Colonic mucosa (tissue), 4 donors: ENCODE measurements at regions not wholly inside any gene's neighbourhood (a gene's known extent, or its start where the extent isn't known, plus 50 kb on each side); places are given as distances from the start of the nearest gene placed in this dataset.

Experiments
- DNase-seq: peaks from one replicate; pipeline ENCODE4 v3.0.0-alpha.2; 2020
- H3K27ac ChIP-seq: fragments of 200-600 bp; one replicate; pipeline ENCODE4 v1.8.0; 2021
- H3K27me3 ChIP-seq: fragments of 200-600 bp; one replicate; pipeline ENCODE4 v1.8.0; 2021
- H3K36me3 ChIP-seq: fragments of 200-600 bp; one replicate; pipeline ENCODE4 v1.8.0; 2021
- H3K4me1 ChIP-seq: fragments of 200-600 bp; one replicate; pipeline ENCODE4 v1.8.0; 2021; ENCODE audit warnings: mild to moderate bottlenecking
- H3K4me3 ChIP-seq: fragments of 200-600 bp; one replicate; pipeline ENCODE4 v1.8.0; 2021
- H3K9ac ChIP-seq, 2 donors: one replicate each; pipeline ENCODE4 v1.7.0; 2013; ENCODE audit warnings: control low read depth in 2 of 2, low read depth in 2 of 2, low read length in 2 of 2
- H3K9me3 ChIP-seq: fragments of 200-600 bp; one replicate; pipeline ENCODE4 v1.8.0; 2021
- intact Hi-C: fragments of 100-400 bp; cut with DNase I; formaldehyde crosslinking; loops from one replicate; pipeline ENCODE4 v1.14.1; 2022
- TF ChIP-seq, protein P1 (sequence below): fragments of 200-600 bp; IDR thresholded peaks from one replicate; pipeline ENCODE4 v1.8.0; 2022; ENCODE audit warnings: antibody characterized with exemption, mild to moderate bottlenecking
- donor health status: healthy.
- donor health status: DM: no; HTN: no; CAD: no.
- donor health status: DM: no; HTN: no; CAD: no.

DNA sequence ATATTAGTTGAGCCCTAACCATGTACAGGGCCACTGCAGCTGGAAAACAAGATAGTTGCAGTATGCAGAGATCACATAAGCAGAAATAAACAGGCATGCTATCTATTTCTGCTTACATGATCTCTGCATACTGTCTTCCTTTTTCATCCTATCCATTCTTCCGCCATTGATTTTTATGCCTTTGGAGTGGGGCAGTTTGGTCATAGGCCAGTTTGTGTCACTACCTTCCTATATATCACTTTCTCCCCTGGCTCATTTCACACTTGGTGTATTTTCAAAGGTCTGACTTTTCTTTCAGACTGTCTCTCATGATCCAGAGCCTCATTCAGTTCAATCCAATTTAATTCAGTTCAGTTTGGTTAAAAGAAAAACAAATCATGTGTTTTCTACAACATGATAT lies 829.6 kb downstream of the KCNA4 start:
- H3K4me1 ChIP-seq = no peaks in the 10 kb centered on the region
- H3K9me3 ChIP-seq = no peaks in the 10 kb centered on the region
- no peak for DNase-seq
- intact Hi-C loops = no loop called here
- no peak overlapping the region for H3K4me3 ChIP-seq
- no peaks in the 10 kb centered on the region for H3K36me3 ChIP-seq
- TF ChIP-seq, protein P1, sequence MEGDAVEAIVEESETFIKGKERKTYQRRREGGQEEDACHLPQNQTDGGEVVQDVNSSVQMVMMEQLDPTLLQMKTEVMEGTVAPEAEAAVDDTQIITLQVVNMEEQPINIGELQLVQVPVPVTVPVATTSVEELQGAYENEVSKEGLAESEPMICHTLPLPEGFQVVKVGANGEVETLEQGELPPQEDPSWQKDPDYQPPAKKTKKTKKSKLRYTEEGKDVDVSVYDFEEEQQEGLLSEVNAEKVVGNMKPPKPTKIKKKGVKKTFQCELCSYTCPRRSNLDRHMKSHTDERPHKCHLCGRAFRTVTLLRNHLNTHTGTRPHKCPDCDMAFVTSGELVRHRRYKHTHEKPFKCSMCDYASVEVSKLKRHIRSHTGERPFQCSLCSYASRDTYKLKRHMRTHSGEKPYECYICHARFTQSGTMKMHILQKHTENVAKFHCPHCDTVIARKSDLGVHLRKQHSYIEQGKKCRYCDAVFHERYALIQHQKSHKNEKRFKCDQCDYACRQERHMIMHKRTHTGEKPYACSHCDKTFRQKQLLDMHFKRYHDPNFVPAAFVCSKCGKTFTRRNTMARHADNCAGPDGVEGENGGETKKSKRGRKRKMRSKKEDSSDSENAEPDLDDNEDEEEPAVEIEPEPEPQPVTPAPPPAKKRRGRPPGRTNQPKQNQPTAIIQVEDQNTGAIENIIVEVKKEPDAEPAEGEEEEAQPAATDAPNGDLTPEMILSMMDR = no peak
- H3K27me3 ChIP-seq = no peaks in the 10 kb centered on the region
- H3K27ac ChIP-seq = no peak overlapping the region
- H3K9ac ChIP-seq = no peak overlapping the region

DNA sequence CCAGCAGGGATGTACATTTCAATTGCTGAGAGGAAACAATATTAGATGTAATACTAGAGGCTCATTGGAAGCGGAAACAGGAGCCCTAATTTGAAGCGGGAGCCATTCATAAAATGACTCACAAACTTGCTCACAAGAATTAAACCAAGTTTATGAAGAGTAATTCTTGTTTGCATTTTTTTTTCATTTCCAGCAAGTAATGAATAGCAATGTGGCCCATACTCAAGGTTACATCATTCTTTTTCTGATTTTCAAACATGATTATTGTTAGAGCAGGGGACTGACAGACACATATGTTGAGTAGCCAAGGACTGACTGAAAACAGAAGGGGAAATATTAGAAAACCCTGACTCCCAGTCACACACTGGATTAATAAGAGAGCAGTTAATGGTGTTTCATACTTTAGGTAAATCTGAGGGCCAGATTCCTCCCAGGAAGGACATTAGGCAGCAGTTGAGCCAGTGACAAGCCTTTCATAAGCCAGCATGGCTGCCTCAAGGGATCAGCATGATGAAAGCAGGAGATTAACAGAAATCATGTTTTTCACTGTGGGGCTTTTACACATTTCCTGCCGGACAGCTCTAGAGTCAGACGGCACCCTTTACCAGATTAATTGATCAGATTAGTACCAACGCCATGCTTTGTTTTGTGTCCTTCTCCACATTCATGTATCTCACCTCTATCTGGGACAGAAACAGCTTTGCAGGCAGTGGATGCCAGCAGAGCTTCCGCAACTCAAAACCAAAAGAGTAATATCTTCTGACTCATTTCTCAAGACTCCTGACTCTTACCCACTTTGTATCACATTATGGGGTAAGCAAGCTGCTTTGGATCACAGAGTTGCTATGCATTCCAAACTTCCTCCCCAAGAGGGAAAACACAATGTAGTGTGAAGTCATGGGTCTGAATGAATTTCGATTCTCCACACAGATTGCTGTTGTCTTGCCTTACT lies 831.6 kb downstream of the KCNA4 start:
- no peaks in the 10 kb centered on the region for H3K27me3 ChIP-seq
- H3K9ac ChIP-seq = no peak overlapping the region
- no peaks in the 10 kb centered on the region for H3K9me3 ChIP-seq
- DNase-seq = no peak
- no peaks in the 10 kb centered on the region for H3K36me3 ChIP-seq
- no peaks in the 10 kb centered on the region for H3K4me1 ChIP-seq
- intact Hi-C loops = no loop called here
- TF ChIP-seq, protein P1 = no peak
- H3K4me3 ChIP-seq = no peak overlapping the region
- H3K27ac ChIP-seq = no peak overlapping the region

DNA sequence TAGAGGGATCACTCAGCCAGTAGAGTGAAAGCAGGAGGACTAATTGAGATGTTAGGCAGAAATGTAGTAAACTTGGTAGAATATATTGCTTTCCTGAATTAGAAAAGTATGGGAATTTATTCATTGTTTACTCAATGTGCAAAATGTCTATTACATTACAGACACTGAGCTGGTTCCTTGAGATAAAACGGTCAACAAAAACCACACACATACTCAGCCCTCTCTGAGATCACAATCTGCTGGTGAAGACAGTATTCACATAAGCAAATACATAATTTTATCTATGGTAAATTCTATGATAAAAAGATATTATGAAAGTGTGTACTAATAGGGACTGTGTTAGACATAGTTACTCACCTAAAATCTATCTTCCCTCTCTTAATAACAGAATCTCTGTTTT lies 833.5 kb downstream of the KCNA4 start:
- TF ChIP-seq, protein P1 = no peak
- no peaks in the 10 kb centered on the region for H3K4me1 ChIP-seq
- no peak overlapping the region for H3K4me3 ChIP-seq
- no peak overlapping the region for H3K27ac ChIP-seq
- H3K9ac ChIP-seq = no peak overlapping the region
- no peaks in the 10 kb centered on the region for H3K27me3 ChIP-seq
- no peaks in the 10 kb centered on the region for H3K9me3 ChIP-seq
- H3K36me3 ChIP-seq = no peaks in the 10 kb centered on the region
- DNase-seq = no peak
- intact Hi-C loops = no loop called here

DNA sequence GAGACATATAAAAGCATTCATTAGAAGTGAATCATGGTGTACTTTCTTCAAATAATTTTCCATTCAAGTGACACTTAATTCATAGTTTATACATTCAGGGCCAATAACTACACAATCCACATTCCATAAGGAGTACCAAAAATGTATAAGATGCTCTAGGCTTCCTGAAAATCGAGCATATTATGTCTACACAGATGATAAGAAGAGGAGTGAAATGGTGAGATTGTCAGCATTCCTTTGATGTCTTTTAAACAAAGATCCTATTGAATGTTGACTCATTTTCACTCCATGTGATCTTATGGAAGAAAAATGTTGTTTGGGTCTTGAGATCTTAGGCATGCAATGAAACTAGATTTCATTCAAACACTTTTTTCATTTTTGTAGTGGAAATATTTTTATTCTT lies 843.2 kb downstream of the KCNA4 start:
- H3K36me3 ChIP-seq = no peaks in the 10 kb centered on the region
- intact Hi-C loops = no loop called here
- TF ChIP-seq, protein P1 = no peak

DNA sequence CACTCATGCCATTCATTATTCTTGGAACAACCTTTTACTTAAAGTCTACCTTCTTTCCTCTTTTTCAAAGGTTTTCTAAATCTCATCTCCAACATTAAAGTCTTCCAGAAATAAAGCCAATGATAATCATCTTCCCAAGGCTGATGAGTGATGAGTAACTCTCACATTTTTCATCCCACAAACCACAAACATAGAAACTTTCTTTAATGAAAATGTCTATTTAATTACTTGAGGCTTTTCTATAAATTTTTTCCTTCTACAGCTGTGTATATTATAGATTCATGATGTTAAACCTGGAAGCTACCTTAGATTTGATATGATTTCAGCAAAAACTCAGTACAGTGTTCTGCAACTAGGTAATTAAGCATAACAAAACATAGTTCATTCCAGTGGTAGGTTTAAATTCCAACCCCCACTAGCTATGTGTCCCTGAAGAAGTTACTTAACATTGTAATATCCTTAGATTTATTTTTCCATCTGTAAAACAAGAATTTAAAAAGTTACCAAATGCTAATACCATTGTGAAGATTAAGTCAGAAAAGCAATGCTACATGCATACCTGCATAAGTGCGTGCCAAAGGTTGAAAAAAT lies 845.4 kb downstream of the KCNA4 start:
- H3K4me1 ChIP-seq = no peaks in the 10 kb centered on the region
- no peaks in the 10 kb centered on the region for H3K36me3 ChIP-seq
- no peak for DNase-seq
- no peak overlapping the region for H3K4me3 ChIP-seq
- TF ChIP-seq, protein P1 = no peak
- H3K9me3 ChIP-seq = no peaks in the 10 kb centered on the region
- no peaks in the 10 kb centered on the region for H3K27me3 ChIP-seq
- intact Hi-C loops = no loop called here
- no peak overlapping the region for H3K27ac ChIP-seq
- no peak overlapping the region for H3K9ac ChIP-seq

More for the DNA sequence above, 843.2 kb downstream of the KCNA4 start:
- no peaks in the 10 kb centered on the region for H3K9me3 ChIP-seq
- no peak for DNase-seq
- H3K27ac ChIP-seq = no peak overlapping the region
- H3K4me1 ChIP-seq = no peaks in the 10 kb centered on the region
- H3K9ac ChIP-seq = no peak overlapping the region
- no peaks in the 10 kb centered on the region for H3K27me3 ChIP-seq
- H3K4me3 ChIP-seq = no peak overlapping the region
